OCI-LY1 (cell line): ENCODE measurements at regions not wholly inside any gene's neighbourhood (a gene's known extent, or its start where the extent isn't known, plus 50 kb on each side); places are given as distances from the start of the nearest gene placed in this dataset.
"Not testable (repeated sequence)": the region's sequence is repeated elsewhere in the genome, so short reads cannot be mapped to it uniquely, and the experiment has no call there.

Source experiments
- H2AFZ ChIP-seq: fragments of 200-600 bp; sonication (generic), shearing (Covaris generic); 2 replicates; pipeline ENCODE4 v1.6.0; 2014; ENCODE audit warnings: antibody characterized with exemption, mild to moderate bottlenecking, low read length
- H3F3A ChIP-seq: fragments of 200-600 bp; sonication (generic), shearing (Covaris generic); 2 replicates; pipeline ENCODE4 v1.6.0; 2014; ENCODE audit warnings: mild to moderate bottlenecking, antibody characterized with exemption, low read length, moderate library complexity; ENCODE audit not compliant: insufficient read depth
- H3K27ac ChIP-seq: fragments of 200-600 bp; sonication (generic); 2 replicates; pipeline ENCODE4 v1.5.1; 2014; ENCODE audit warnings: low read length, mixed run types, mild to moderate bottlenecking, low read depth; ENCODE audit not compliant: poor library complexity, severe bottlenecking
- H3K27me3 ChIP-seq: fragments of 200-600 bp; sonication (generic); 2 replicates; pipeline ENCODE4 v1.6.0; 2014; ENCODE audit warnings: antibody characterized with exemption, mild to moderate bottlenecking, low read length, moderate library complexity; ENCODE audit not compliant: insufficient read depth
- H3K36me3 ChIP-seq: fragments of 200-600 bp; sonication (generic); 2 replicates; pipeline ENCODE4 v1.6.1; 2014; ENCODE audit warnings: mild to moderate bottlenecking, antibody characterized with exemption, low read length, moderate library complexity, mixed read lengths; ENCODE audit not compliant: insufficient read depth
- H3K4me1 ChIP-seq: fragments of 200-600 bp; sonication (generic); 2 replicates; pipeline ENCODE4 v1.5.1; 2014; ENCODE audit warnings: mild to moderate bottlenecking, low read length, moderate library complexity; ENCODE audit not compliant: insufficient read depth, severe bottlenecking
- H3K4me2 ChIP-seq: fragments of 200-600 bp; sonication (generic), shearing (Covaris generic); 2 replicates; pipeline ENCODE4 v1.6.1; 2014; ENCODE audit warnings: low read length
- H3K4me3 ChIP-seq: fragments of 200-600 bp; sonication (generic); 2 replicates; pipeline ENCODE4 v1.5.1; 2014; ENCODE audit warnings: low read length, low read depth, mild to moderate bottlenecking, mixed read lengths; ENCODE audit not compliant: poor library complexity, severe bottlenecking
- H3K79me2 ChIP-seq: fragments of 200-600 bp; shearing (Covaris generic); 2 replicates; pipeline ENCODE4 v1.6.1; 2016; ENCODE audit warnings: mixed run types, low read length, mixed read lengths; ENCODE audit not compliant: insufficient read depth
- H3K9ac ChIP-seq: fragments of 200-600 bp; sonication (generic), shearing (Covaris generic); 2 replicates; pipeline ENCODE4 v1.6.1; 2014; ENCODE audit warnings: mild to moderate bottlenecking, low read length, mixed read lengths
- H3K9me2 ChIP-seq: fragments of 200-600 bp; sonication (generic), shearing (Covaris generic); 2 replicates; pipeline ENCODE4 v1.6.1; 2014; ENCODE audit warnings: low read depth, mild to moderate bottlenecking, low read length, mixed read lengths
- H3K9me3 ChIP-seq: fragments of 200-600 bp; shearing (Covaris generic); 2 replicates; pipeline ENCODE4 v1.6.1; 2014; ENCODE audit warnings: low read length, mixed read lengths
- H4K20me1 ChIP-seq: fragments of 200-600 bp; sonication (generic), shearing (Covaris generic); 2 replicates; pipeline ENCODE4 v1.6.0; 2016; ENCODE audit warnings: mild to moderate bottlenecking, low read length; ENCODE audit not compliant: insufficient read depth
- CTCF ChIP-seq: fragments of 200-600 bp; sonication (generic), shearing (Covaris generic); IDR thresholded peaks from 2 replicates; pipeline ENCODE4 v1.5.1; 2017; ENCODE audit warnings: mild to moderate bottlenecking, antibody characterized with exemption, low read length, moderate library complexity, mixed read lengths
- EZH2 ChIP-seq: fragments of 200-600 bp; sonication (generic), shearing (Covaris generic); IDR thresholded peaks from 2 replicates; pipeline ENCODE4 v1.8.0; 2017; ENCODE audit warnings: borderline replicate concordance, mixed run types, mild to moderate bottlenecking, antibody characterized with exemption, low read length, moderate library complexity, mixed read lengths

DNA sequence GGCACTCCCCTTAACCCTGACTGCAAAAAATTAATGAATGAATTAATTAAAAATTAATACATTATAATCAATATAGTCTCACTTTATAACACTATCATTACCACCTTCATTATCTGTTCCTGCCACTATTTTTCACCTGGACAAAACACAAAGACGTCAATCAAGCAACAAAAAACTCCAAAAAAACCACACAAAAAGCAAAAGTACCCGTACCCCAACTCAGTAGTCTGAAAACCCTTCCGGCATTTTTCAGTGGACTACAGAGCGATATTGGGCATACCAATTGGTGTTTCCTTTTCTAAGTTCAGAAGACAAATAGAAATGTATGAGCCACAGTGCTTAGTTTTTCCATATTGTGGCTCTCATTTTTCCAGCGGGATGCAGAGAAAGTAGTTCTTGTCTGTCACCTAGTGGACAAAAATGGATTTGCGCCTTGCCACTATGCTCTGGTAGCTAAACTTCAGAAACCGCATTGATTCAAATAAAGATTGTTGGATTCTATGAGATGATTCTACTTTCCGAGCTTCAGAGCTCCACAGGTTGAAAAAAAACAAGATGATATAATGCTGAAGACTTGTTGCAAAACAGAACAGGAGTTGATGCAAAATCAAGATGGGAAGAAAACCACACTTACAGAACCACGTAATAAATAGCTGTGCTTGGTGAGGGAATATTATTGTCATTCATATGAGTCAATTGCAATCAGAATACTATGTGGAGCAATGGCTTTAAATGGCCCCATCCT is 50.6 kb upstream of the ITGB1 start:
- no peak overlapping the region for H3K9ac ChIP-seq
- H2AFZ ChIP-seq, result no peak overlapping the region
- H3K9me2 ChIP-seq, result no peaks in the 10 kb centered on the region
- no peaks in the 10 kb centered on the region for H3K79me2 ChIP-seq
- peak overlapping the region; percentile 22; the same call in 1 of the 2 replicates for H3K4me2 ChIP-seq
- H3K27me3 ChIP-seq, result no peaks in the 10 kb centered on the region
- no peaks in the 10 kb centered on the region for H3K9me3 ChIP-seq
- H4K20me1 ChIP-seq, result no peaks in the 10 kb centered on the region
- no peak overlapping the region for H3K27ac ChIP-seq
- TF ChIP-seq EZH2 (no peak), CTCF (peak; percentile 99)
- H3F3A ChIP-seq, result no peaks in the 10 kb centered on the region
- H3K4me1 ChIP-seq, result peaks cover 27% of the 10 kb centered on the region
- no peak overlapping the region for H3K4me3 ChIP-seq
- no peaks in the 10 kb centered on the region for H3K36me3 ChIP-seq

DNA sequence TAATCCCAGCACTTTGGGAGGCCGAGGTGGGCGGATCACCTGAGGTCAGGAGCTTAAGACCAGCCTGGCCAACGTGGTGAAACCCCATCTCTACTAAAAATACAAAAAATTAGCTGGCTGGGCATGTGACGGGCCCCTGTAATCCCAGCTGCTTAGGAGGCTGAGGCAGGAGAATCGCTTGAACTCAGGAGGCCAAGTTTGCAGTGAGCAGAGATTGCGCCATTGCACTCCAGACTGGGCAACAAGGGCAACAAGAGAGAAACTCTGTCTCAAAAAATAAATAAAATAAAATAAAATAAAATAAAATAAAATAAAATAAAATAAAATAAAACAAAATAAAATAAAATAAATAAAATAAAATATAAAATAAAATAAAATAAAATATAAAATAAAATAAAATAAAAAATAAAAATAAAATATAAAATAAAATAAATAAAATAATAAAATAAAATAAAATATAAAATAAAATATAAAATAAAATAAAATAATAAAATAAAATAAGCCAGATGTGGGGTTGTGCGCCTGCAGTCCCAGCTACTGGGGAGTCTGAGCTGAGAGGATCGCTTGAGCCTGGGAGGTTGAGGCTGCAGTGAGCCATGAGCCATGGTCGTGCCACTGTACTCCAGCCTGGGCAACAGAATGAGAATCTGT is 49.8 kb upstream of the ITGB1 start:
- not testable (repeated sequence) for H3K9me2 ChIP-seq, H2AFZ ChIP-seq, H3K79me2 ChIP-seq, H3K9ac ChIP-seq, H3K4me2 ChIP-seq, H3K4me3 ChIP-seq, H3K27ac ChIP-seq, H3K9me3 ChIP-seq, H3F3A ChIP-seq, H3K27me3 ChIP-seq, H3K36me3 ChIP-seq, H4K20me1 ChIP-seq
- peaks cover 32% of the 10 kb centered on the region for H3K4me1 ChIP-seq
